HL-60 (cell line): ENCODE measurements at regions not wholly inside any gene's neighbourhood (a gene's known extent, or its start where the extent isn't known, plus 50 kb on each side); places are given as distances from the start of the nearest gene placed in this dataset.
"Not testable (repeated sequence)": the region's sequence is repeated elsewhere in the genome, so short reads cannot be mapped to it uniquely, and the experiment has no call there.

Experiments used
- DNase-seq, 2 experiments: peaks; one replicate each; pipeline ENCODE4 v3.0.0-alpha.2; 2010 to 2020; ENCODE audit warnings: low read depth in 1 of 2, low spot score in 1 of 2
- H3K27ac ChIP-seq: fragments of 250-450 bp; sonication (Bioruptor Pico); replicated peaks from 2 replicates; pipeline ENCODE4 v1.5.1; 2020; ENCODE audit warnings: mild to moderate bottlenecking, moderate library complexity
- H3K27me3 ChIP-seq: fragments of 250-450 bp; sonication (Bioruptor Pico); 2 replicates; pipeline ENCODE4 v1.5.1; 2021; ENCODE audit warnings: mild to moderate bottlenecking, moderate library complexity; ENCODE audit not compliant: insufficient read depth, poor library complexity, severe bottlenecking
- H3K4me3 ChIP-seq: replicated peaks from 2 replicates; pipeline ENCODE4 v1.5.1; 2011; ENCODE audit warnings: mild to moderate bottlenecking, control low read depth, low read length; ENCODE audit not compliant: insufficient read depth
- GABPA ChIP-seq: IDR thresholded peaks from 2 replicates; pipeline ENCODE4 v1.6.1; 2012; ENCODE audit warnings: low read depth
- POLR2AphosphoS5 ChIP-seq: IDR thresholded peaks from 2 replicates; pipeline ENCODE4 v1.6.1; 2012; ENCODE audit warnings: low read depth
- SPI1 ChIP-seq: IDR thresholded peaks from 2 replicates; pipeline ENCODE4 v1.6.1; 2012; ENCODE audit warnings: low read depth, mild to moderate bottlenecking, borderline replicate concordance
- TF ChIP-seq, protein P1 (sequence below): IDR thresholded peaks from one replicate; pipeline ENCODE4 v1.5.1; 2011; ENCODE audit warnings: low read length, control low read depth, inconsistent platforms; ENCODE audit not compliant: insufficient read depth
- TF ChIP-seq, protein P2 (sequence below): IDR thresholded peaks from 2 replicates; pipeline ENCODE4 v1.6.1; 2012; ENCODE audit warnings: low read depth; ENCODE audit not compliant: insufficient replicate concordance

DNA sequence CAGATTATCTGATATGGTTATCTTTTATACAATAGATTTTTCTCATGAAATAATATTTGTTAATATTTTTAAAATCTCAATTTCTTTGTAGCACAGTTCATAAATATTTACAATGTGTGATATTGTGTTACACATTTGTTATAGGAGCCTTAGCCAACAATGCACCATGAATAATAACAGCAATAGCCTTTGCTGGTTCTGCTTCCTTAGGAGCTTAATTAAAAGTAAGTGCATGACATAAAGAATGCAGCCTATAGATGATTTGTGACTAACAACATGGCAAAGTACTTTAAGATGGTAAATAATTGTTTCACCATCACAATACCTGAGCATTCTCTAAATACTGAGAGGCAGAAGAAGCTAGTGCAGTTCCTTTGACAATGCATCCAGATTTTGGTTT lies 156.3 kb upstream of the RASSF8 start:
- H3K27me3 ChIP-seq, result no peaks in the 10 kb centered on the region
- H3K27ac ChIP-seq, result no peak overlapping the region
- no peak for DNase-seq

DNA sequence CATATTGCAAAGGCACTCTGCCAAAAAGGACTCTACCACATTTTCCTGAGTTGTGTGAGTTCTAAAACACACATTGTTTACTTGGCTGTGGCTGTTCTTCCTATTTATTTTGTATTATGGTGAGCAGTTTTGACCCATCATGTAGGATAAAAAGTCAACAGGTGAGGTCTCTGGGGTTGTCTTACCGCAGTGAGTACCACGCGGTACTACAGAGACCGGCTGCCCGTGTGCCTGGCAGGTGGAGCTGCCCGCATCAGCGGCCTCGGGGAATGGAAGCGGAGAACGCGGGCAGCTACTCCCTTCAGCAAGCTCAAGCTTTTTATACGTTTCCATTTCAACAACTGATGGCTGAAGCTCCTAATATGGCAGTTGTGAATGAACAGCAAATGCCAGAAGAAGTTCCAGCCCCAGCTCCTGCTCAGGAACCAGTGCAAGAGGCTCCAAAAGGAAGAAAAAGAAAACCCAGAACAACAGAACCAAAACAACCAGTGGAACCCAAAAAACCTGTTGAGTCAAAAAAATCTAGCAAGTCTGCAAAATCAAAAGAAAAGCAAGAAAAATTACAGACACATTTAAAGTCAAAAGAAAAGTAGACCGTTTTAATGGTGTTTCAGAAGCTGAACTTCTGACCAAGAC lies 155.3 kb upstream of the RASSF8 start:
- not testable (repeated sequence) for H3K27ac ChIP-seq, DNase-seq, H3K4me3 ChIP-seq, H3K27me3 ChIP-seq

More for the DNA sequence above, 156.3 kb upstream of the RASSF8 start:
- no peak overlapping the region for H3K4me3 ChIP-seq
- TF ChIP-seq GABPA (no peak), POLR2AphosphoS5 (no peak), SPI1 (no peak)
- TF ChIP-seq, protein P1, sequence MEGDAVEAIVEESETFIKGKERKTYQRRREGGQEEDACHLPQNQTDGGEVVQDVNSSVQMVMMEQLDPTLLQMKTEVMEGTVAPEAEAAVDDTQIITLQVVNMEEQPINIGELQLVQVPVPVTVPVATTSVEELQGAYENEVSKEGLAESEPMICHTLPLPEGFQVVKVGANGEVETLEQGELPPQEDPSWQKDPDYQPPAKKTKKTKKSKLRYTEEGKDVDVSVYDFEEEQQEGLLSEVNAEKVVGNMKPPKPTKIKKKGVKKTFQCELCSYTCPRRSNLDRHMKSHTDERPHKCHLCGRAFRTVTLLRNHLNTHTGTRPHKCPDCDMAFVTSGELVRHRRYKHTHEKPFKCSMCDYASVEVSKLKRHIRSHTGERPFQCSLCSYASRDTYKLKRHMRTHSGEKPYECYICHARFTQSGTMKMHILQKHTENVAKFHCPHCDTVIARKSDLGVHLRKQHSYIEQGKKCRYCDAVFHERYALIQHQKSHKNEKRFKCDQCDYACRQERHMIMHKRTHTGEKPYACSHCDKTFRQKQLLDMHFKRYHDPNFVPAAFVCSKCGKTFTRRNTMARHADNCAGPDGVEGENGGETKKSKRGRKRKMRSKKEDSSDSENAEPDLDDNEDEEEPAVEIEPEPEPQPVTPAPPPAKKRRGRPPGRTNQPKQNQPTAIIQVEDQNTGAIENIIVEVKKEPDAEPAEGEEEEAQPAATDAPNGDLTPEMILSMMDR, result no peak
- TF ChIP-seq, protein P2, sequence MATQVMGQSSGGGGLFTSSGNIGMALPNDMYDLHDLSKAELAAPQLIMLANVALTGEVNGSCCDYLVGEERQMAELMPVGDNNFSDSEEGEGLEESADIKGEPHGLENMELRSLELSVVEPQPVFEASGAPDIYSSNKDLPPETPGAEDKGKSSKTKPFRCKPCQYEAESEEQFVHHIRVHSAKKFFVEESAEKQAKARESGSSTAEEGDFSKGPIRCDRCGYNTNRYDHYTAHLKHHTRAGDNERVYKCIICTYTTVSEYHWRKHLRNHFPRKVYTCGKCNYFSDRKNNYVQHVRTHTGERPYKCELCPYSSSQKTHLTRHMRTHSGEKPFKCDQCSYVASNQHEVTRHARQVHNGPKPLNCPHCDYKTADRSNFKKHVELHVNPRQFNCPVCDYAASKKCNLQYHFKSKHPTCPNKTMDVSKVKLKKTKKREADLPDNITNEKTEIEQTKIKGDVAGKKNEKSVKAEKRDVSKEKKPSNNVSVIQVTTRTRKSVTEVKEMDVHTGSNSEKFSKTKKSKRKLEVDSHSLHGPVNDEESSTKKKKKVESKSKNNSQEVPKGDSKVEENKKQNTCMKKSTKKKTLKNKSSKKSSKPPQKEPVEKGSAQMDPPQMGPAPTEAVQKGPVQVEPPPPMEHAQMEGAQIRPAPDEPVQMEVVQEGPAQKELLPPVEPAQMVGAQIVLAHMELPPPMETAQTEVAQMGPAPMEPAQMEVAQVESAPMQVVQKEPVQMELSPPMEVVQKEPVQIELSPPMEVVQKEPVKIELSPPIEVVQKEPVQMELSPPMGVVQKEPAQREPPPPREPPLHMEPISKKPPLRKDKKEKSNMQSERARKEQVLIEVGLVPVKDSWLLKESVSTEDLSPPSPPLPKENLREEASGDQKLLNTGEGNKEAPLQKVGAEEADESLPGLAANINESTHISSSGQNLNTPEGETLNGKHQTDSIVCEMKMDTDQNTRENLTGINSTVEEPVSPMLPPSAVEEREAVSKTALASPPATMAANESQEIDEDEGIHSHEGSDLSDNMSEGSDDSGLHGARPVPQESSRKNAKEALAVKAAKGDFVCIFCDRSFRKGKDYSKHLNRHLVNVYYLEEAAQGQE, result no peak

DNA sequence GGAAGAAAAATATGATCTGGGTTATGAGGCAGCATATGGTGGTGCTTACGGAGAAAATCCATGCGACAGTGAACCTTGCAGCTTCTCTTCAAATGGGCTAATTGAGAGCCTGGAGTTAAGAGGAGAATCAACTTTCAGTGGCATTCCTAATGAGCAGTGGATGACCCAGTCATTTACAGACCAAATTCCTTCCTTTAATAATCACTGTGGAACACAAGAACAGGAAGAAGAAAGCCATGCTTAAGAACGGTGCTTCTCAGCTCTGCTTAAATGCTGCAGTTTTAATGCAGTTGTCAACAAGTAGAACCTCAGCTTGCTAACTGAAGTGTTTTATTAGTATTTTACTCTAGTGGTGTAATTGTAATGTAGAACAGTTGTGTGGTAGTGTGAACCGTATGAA lies 154.2 kb upstream of the RASSF8 start:
- H3K27me3 ChIP-seq, H3K4me3 ChIP-seq, DNase-seq, H3K27ac ChIP-seq: not testable (repeated sequence)

DNA sequence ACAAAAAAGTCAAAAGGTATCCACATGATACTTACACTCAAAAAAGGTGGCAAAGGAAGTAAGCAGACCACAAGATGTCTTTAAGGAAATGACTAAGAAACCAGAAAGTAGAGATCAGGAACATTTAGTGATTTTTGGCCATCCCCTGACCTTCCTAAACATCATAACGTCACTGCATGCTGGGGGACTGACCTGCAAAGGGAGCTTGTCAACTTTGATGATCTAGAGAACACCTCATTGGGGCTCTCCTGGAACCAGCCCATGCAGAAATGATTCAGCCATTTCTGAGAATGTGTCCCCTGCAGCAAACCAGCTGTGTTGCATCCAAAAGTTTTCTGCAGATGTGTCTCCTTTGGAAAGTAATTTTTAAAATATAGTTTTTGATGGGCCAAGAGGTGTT lies 152.2 kb upstream of the RASSF8 start:
- Histone ChIP-seq H3K27me3 (no peaks in the 10 kb centered on the region), H3K27ac (no peak overlapping the region), H3K4me3 (no peak overlapping the region)
- TF ChIP-seq, protein P2, result no peak
- TF ChIP-seq GABPA, result no peak
- TF ChIP-seq, protein P1, result no peak
- no peak for DNase-seq

DNA sequence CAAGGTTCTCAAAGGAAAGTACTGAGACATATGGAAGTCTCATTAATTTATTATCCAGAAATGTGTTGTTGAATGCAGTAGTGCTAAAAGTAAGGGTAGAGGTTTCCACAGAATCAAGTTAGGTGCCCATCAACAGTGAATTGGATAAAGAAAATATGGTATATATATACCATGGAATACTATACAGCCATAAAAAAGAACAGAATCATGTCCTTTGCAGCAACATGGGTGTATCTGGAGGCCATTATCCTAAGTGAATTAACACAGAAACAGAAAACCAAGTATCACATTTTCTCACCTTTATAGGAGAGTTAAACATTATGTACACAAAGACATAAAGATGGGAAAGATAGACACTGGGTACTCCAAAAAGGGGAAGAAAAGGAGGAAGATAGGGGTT lies 149.9 kb upstream of the RASSF8 start:
- DNase-seq, result no peak
- no peak overlapping the region for H3K27ac ChIP-seq
- H3K4me3 ChIP-seq, result no peak overlapping the region
- no peaks in the 10 kb centered on the region for H3K27me3 ChIP-seq
- TF ChIP-seq, protein P1, result no peak
- TF ChIP-seq POLR2AphosphoS5, result no peak
- TF ChIP-seq GABPA, result no peak
- no peak for TF ChIP-seq SPI1
- TF ChIP-seq, protein P2, result no peak
